ENCODE measurements at regions not wholly inside any gene's neighbourhood (a gene's known extent, or its start where the extent isn't known, plus 50 kb on each side); places are given as distances from the start of the nearest gene placed in this dataset.
"Not testable (repeated sequence)": the region's sequence is repeated elsewhere in the genome, so short reads cannot be mapped to it uniquely, and the experiment has no call there.

DNA sequence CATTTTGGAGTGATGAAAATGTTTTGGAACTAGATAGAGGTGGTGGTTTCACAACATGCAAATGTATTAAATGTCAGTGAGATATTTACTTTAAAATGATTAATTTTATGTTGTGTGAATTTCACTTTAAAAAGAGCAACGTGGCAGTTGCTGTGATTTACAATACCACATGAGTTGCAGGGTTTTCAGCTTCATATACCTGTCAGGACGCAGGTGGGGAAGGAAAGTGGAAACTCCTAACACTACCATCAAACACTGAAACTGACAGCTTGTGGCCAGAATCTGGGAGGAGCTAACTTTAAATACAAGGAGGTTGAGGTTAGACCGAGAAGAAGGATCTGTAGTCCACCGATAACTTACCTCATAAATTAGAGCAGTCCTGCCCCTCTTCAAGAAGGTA, 168.9 kb upstream of the TMEM72 start:
- DNase-seq (ENCODE audit: low read depth) = no peak

DNA sequence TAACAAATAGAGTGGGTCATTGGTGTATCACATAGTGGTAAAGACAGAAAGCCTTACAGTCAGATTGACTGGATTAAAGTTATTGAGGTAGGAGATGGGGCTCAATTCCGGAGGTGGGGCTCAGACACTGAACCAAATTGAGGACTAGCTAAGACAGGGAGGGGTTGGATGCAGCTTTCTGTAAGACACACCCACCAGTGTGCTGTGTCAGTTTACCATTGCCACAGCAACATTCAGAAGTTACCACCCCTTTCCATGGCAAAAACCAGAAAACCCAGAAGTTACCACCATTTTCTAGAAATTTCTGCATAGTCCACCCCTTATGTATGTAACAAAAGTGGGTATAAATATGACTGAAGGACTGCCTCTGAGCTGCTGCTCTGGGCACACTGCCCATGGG, 167.6 kb upstream of the TMEM72 start:
- no peak for DNase-seq (ENCODE audit: low read depth)

DNA sequence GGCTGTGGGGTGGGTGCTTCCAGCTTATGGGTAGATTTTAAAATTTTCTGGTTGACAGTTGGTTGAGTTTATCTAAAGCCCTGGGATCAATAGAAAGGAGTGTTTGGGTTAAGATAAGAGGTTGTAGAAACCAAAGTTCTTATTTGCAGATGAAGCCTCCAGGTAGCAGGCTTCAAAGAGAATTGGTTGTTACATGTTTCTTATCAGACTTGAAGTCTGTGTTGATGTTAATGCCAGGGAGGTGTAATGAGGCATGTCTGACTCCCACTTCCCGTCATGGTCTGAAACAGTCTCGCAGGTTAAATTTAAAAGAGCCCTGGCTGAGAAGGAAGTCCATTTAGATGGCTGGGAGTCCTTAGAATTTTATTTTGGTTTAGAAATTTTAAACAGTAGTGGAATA, 165.2 kb upstream of the TMEM72 start:
- no peak for DNase-seq (ENCODE audit: low read depth)

DNA sequence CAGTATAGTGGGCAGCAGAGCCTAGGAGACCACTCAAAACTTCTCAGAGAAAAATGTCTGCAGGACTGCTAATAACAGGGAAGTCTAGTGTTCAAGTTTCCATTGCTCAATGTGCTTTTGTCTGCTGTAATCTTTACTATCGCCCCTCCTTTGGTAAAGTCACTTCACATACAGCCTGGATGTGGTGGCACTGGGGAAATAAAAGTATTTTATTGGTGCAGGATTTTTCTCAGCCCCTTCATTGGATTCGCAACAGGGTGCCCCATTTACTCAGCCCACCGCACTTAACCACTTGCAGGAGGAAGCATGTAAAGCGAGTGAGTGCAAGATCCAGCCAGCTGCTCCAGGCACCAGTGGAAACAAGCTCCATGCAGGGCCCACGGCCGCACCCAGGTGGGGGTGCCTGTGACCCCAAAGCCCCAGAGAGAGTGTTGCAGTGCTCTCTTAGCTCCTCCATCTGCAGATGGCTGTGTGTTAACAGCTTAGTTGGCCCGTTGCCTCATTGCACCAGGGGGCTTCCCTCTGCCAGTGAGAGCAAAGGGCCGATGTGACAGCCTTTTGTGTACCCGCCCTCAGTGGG, 163.5 kb upstream of the TMEM72 start:
- no peak for DNase-seq (ENCODE audit: low read depth)

DNA sequence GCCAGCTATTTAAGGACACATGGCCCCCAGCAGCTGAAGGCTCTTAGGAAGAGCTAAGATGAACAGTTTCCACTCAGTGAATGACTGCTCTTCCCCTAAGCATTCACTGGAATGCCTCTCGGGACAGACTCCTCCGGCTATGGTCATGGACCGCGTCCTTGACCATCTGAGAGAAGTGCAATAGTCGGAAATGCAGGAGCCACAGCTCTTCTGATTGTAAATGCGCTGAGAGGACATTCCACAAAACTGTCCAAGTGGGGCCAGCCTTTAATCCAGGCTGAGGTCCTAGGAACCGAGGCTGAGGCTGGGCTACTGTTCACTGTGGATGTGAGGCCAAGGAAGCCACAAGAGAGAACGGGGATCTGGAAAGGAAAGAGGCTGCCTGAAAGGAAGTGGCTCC, 162.0 kb upstream of the TMEM72 start:
- no peak for DNase-seq (ENCODE audit: low read depth)

DNA sequence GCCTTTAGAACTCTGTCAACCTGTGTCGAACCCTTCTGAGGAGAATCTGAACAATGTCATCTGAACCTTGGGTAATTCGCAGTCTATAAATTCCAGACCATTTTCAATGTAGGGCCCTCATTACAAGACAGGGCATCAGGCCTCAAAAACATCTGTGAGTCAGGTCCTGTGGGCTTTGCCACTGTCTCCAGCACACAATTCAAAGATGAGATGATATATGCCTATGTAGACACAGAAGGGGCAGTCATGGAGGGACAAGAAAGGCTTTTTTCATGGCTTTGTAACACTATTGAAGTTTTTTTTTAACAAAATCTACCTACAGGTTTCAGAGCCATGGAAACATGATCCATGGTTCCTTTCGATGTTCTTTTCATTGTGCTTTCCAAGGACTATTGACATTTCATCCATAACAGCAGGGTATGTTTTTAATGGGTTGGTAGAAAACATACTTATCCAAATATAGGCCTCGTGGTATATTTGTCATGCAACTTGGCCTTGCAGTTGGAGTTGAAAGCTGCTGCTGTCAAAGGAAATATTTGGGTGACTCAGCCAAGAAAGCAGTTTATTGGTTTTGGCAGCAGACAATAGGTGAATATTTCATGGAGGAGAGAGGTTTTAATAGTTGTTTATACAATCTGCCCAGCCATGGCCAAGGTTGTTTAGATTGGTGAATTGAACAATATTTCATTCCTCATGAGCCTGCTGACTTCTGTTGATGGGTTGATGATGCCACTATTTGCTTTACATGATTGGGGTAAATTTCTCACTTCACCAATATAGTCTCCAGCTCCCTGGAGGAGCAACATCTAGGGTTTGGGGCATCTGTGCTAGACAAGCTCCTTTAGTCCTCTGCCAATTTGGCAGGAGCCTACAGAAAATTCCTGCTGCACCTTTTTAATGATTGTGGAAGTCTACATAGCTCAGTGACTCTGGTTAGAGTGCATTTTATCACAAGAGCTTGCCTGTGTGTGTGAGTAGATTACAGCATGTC, 158.4 kb upstream of the TMEM72 start:
- peak; percentile 90 for DNase-seq (ENCODE audit: low read depth)

DNA sequence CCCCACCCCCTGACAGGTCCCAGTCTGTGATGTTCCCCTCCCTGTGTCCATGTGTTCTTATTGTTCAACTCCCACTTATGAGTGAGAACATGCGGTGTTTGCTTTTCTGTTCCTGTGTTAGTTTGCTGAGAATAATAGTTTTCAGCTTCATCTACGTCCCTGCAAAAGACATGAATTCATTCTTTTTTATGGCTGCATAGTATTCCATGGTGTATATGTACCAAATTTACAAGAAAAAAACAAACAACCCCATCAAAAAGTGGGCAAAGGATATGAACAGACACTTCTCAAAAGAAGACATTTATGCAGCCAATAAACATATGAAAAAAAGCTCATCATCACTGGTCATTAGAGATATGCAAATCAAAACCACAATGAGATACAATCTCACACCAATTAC, 156.8 kb upstream of the TMEM72 start:
- not testable (repeated sequence) for DNase-seq (ENCODE audit: low read depth)

DNA sequence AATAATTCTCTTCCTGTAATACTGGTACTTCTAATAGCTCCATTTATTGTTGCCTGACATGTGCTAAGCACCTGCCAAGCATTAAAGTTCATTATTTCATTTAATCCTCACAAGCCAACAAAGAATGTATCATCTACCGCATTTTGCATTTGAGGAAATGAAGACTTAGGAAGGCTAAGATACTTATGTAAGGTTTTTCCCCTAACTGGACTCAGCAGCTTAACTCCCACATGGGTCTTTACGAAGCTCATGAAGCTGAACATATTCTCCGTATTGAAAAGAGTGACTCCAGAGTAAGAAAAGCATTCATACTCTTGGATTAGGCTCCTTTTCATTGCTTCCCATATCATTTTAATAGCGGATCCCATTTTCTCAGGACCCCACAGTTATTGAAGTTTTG, 155.7 kb upstream of the TMEM72 start:
- no peak for DNase-seq (ENCODE audit: low read depth)

DNA sequence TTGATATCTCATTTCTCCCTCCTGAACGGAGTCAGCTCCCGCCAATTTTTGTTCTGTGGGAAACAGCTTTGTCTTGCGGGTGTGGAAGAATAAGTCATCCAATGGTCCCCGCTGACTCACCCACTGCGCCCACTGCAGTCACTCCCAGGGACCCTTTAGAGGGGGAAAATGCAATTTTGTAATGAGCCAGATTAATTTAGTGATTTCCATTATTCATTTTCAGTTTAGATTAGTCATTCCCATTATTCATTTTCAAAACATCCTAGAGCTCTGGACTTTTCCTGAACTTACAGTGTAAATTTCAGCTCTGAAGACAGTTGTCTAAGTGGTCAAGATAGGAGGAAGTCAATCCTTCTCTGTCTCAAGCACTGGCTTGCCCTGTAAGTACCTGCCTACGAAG, 154.9 kb upstream of the TMEM72 start:
- peak; percentile 74 for DNase-seq (ENCODE audit: low read depth)

DNA sequence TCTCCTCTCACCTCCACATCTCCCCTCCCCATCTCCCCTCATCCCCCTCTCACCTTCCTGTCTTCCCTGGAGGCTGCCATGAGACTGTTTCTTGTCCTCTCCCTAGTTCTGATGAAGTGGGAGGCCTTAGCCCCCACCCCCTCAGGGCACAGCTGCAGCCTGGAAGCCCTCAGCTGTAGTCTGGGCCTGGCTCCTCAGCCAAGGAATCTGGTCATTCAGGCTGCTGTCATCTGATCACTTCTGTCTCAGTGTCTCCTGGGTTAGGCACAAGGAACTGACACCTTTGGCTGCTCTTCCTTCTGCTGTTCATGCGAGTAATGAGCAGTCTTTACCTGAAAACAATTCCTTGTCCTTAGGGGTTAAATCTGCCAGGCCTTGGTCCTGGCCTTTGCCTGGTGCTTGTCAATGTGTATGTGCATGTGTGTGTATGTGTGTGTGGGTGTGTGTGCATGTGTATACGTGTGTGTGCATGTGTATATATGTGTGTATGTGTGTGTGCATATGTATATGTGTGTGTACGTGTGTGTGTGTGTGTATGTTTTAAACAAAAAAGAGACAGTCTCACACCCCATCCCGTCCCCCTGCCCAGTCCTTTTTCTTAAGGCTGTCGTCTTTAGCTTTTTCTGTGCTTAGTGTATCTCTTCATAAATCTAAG, 153.5 kb upstream of the TMEM72 start:
- no peak for DNase-seq (ENCODE audit: low read depth)

DNA sequence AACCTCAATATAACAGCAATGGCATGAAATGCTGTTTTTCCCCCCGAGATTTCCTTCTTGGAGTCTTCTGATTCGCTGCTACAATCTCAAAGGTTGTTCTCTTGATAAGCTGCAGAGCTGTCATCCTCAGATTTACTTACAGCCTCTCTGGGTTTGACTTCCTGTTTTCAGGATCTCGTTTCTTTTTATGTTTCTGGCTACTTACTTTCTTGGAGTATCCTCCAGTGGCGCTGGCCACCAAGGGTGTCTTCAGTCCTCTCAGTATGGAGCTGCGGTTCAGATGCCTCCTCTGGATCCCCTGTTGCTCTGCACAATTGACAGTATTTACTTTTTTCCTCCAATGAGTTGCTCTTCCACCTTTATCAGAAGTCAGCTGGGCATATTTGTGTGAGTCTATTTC, 152.0 kb upstream of the TMEM72 start:
- no peak for DNase-seq (ENCODE audit: low read depth)

DNA sequence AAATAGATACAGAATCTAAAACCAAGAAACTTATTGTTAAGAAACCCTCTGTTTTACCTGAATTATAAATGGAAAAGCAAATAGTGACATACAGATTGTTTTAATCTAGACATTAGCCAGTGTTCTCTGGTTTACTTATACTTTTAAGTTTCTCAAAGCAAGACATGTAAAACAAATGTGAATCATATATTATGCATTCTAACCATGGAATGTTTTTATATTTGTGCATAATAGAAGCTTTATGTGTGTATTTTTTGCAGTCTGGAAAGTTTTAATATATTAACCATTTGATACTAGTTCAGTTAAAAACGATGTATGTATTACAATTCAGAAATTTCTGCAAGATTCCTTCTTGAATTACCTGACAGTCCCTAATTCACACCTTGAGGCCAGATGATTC, 150.6 kb upstream of the TMEM72 start:
- DNase-seq (ENCODE audit: low read depth) = no peak

DNA sequence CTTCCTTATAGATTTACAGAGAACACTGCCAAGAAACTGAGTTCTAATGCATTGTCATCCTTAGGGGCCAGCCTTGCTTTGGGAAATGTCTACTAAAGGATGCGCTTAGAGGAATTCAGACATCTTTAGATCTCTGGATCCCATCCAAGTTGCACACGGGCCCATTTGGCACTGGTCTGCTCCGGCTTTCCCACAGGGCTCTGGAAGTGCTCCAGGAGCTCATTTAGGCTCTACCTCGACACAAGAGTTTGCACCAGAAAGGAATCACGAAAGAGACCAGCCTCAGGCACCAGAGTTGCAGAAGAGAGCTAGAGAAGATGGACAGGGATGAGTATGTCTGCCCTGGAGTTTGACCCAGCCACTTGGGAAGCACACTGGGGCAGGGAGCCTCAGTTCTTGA, 150.1 kb upstream of the TMEM72 start:
- no peak for DNase-seq (ENCODE audit: low read depth)

DNA sequence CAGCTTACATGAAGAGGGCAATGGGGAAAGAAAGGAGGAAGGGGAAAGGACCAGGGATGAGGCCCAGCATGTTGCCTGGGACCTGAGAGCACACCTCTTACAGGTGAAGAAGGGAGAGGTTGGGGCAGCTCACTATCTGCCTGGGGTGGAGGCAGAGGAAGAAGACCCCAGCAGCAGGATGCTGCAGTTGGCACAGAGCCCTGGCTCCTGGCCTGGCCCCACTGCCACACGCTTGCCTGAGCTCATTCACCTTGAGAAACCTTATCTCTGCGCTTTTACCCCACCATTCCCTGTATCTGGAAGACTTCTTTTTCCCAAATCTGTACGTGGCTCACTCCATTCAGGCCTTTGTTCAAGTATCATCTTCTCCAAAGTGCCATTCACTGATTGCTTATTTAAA, 147.8 kb upstream of the TMEM72 start:
- no peak for DNase-seq (ENCODE audit: low read depth)

DNA sequence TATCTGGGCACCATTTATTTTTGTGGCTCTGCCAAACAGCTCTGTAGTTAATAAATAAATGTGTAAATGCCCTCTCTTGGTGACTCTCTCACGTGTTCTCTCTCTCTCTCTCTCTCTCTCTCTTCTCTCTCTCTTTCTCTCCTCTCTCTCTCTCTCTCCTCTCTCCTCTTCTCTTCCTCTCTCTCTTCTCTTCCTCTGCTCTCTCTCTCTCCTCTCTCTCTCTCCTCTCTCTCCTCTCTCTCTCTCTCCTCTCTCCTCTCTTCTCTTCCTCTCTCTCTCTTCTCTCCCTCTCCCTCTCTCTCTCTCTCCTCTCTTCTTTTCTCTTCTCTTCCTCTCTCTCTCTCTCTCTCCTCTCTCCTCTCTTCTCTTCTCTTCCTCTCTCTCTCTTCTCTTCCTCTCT, 145.8 kb upstream of the TMEM72 start:
- no peak for DNase-seq (ENCODE audit: low read depth)

DNA sequence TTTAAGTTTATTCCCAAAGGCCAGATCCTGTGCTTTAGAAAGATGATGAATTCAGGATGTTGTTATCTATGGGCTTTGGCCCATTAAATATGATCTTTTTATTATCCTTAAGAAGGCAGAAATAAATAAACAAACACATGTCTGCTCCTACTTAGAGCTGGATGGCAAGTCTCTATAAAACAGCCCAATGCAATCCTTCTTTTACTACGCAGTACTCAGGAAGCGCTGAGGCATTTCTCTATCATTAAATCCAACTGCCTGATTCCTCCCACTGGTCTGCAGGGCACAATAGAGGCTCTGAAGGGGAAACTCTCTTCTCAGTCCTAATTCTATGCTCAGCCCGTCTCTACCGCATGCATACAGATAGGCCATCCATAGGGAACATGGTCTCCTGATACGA, 144.5 kb upstream of the TMEM72 start:
- DNase-seq (ENCODE audit: low read depth) = no peak

DNA sequence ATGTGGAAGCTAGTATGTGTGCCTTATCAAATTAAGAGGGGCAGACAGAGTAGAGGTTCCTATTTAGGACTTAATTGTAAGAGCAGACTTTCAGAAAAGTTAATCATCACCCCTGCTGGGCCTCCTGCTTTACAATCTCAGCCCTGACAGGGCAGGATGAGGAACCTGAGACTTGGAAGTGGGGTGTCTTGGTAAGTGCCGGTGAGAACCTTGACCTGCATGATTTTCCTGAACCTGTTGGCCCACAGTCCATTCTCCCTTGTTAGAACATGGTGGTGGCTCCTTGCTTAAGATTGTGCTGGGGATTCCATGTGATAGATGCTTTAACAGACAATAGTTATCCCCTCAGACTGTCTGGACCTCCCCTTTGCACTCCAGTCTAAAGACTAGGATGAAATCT, 141.7 kb upstream of the TMEM72 start:
- DNase-seq (ENCODE audit: low read depth) = no peak

DNA sequence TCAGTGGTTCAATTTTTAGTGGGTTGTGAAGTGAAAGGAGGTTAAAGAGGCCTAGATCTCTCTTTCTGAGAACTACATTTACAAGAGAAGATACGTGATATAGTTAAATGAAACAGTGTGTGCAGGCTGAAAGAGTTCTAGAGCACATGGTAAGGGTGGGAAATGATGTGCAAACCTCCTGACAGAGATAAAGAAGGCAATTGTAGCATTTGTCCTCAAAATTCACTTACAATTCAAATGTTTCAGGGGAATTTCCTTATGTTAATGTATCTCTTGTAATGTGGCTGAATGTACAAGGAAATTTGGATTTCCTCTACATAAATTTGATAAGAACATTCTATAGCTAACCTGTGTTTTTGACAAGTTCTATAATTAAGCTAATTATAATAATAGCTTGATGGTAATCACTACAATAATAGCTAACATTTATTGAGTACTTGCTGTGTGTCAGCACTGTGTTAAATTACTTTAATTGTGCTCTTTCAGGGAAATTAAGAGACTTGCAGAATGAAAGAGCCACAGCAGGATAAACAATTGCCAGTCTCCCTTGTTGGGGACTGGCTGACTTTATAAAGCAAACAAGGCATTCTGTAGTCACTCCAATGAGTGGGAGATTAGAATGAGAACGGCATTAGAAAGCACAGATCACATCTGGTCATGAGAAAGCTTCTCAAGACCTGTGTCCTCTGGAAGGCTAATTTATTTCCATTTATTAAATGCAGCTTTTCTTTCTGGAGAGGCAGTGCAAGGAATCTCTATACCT, 139.7 kb upstream of the TMEM72 start:
- no peak for DNase-seq (ENCODE audit: low read depth)

DNA sequence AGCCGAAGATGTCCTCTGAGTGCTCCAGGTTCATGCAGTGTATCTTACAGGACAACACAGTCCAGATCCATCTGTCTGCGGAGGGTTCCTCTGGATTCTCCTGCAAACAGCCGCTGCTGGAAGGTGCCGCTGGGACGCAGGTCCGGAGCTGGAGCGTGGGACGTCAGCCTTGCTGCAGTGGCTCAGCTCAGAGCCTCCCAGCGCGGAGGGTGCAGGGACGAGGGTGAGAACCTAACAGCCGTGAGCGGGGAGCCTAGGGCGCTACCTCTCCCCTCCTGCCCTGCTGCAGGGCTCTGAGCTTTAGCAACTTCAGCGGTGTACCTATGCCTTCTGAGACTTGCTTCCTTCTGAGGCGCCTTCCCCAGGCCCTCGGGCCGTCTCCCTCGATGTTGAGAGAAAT, 137.6 kb upstream of the TMEM72 start:
- DNase-seq (ENCODE audit: low read depth) = no peak

DNA sequence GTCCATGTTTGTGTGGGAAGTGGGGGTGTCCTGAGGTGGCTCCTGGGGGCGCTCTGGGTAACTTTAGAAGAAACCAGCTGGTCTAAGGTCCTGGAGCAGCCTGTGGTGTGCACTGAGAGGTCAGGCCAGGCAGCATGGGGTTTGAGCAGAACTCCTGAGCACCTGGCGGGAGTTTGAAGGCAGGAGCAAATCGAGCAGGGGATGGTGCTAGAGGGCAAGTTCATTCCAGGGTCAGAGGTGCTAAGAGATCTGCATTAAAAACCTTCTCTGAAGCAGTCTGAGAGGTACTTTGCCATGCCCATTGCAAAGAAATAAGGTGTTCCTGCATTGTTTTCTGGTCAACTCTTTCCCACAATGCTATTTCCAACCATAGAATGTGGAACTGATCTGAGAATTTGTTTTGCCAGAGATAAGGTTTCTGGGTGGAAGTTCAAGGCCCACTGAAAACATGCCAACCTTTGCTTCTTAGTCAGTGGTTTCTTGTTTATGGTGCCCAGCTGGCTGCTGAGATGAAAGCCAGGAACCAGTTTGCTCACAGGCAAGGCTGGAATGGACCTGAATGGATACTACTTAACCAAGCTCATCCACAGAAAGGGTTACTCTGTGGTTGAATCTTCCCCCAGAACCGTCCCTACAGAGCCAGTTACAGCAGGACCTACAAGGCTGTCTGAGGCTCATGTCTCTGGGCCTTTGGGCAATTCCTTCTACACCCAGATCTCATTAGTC, 136.3 kb upstream of the TMEM72 start:
- peak; percentile 7 for DNase-seq (ENCODE audit: low read depth)

DNA sequence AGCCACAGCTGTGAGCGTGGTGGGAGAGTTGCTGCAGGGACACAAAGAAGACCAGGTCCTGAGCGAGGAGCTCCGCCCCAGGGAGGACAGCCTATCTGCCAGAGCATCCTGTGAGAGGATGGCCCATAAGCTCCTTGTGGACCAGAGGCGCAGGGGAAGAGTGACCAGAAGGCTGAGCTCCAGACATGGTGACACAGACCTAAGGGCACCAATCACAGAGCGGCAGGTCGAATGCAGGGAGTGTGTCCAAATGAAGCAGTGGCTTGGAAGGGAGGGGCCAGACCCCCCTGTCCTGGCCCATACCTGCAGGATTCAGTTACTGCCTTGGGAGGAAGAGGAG, 135.8 kb upstream of the TMEM72 start:
- DNase-seq (ENCODE audit: low read depth) = no peak
